Heart left ventricle (tissue), 16 donors: ENCODE measurements at regions not wholly inside any gene's neighbourhood (a gene's known extent, or its start where the extent isn't known, plus 50 kb on each side); places are given as distances from the start of the nearest gene placed in this dataset.

ENCODE experiments used
- ATAC-seq, 4 donors: fragments of 200-7000 bp; cut with Tn5 transposase; one replicate each; pipeline ENCODE4 v1.9.1; 2020 to 2022; ENCODE audit warnings: moderate library complexity in 4 of 4, mild to moderate bottlenecking in 3 of 4, moderate number of reproducible peaks in 1 of 4
- DNase-seq, 5 donors: peaks; one replicate each; pipeline ENCODE4 v3.0.0-alpha.2; 2020
- H3K27ac ChIP-seq, 12 donors: fragments of 200-600 bp; sonication (generic) in 4 of 12; one replicate each; pipeline versions ENCODE4 v1.5.0 to v1.8.0; 2016 to 2022; ENCODE audit warnings: mild to moderate bottlenecking in 2 of 12
- H3K27me3 ChIP-seq, 9 donors: fragments of 200-600 bp; sonication (generic) in 2 of 9; one replicate each; pipeline versions ENCODE4 v1.5.1 to v1.8.0; 2016 to 2022; ENCODE audit warnings: mild to moderate bottlenecking in 3 of 9
- H3K36me3 ChIP-seq, 9 donors: fragments of 200-600 bp; sonication (generic) in 2 of 9; one replicate each; pipeline versions ENCODE4 v1.5.0 to v1.8.0; 2018 to 2022; ENCODE audit warnings: mild to moderate bottlenecking in 2 of 9
- H3K4me1 ChIP-seq, 12 donors: fragments of 200-600 bp; sonication (generic) in 4 of 12; one replicate each; pipeline versions ENCODE4 v1.5.0 to v1.8.0; 2016 to 2022; ENCODE audit warnings: mild to moderate bottlenecking in 3 of 12
- H3K4me3 ChIP-seq, 12 donors: fragments of 200-600 bp; sonication (generic) in 4 of 12; one replicate each; pipeline versions ENCODE4 v1.5.0 to v1.8.0; 2017 to 2022; ENCODE audit warnings: mild to moderate bottlenecking in 9 of 12, moderate library complexity in 4 of 12
- H3K9me3 ChIP-seq, 12 donors: fragments of 200-600 bp; sonication (generic) in 4 of 12; one replicate each; pipeline versions ENCODE4 v1.5.0 to v1.8.0; 2016 to 2022; ENCODE audit warnings: mild to moderate bottlenecking in 1 of 12
- CTCF ChIP-seq, 12 donors: fragments of 200-600 bp; sonication (generic) in 4 of 12; IDR thresholded peaks; one replicate each; pipeline versions ENCODE4 v1.5.0 to v1.8.0; 2018 to 2022; ENCODE audit warnings: antibody characterized with exemption in 12 of 12, mild to moderate bottlenecking in 5 of 12
- POLR2A ChIP-seq, 2 donors: fragments of 450-650 bp; IDR thresholded peaks; one replicate each; pipeline ENCODE4 v1.6.1; 2017; ENCODE audit warnings: antibody characterized with exemption in 2 of 2, mild to moderate bottlenecking in 2 of 2, moderate library complexity in 2 of 2
- WGBS, 4 donors: extraction: QIAGEN DNeasy Blood & Tissue Kit in 2 of 4; methylation state at CpG; one replicate each; pipeline versions ENCODE4 v1.1.5 to v1.1.7; 2013 to 2018; 5-methylcytosine and 5-hydroxymethylcytosine counted together
- intact Hi-C, 10 donors: fragments of 100-400 bp; cut with DNase I; formaldehyde crosslinking; loops; one replicate each; pipeline versions ENCODE4 v1.11.1 to v1.14.2; 2022
- donor health status: ischemic (EF 13 %, LVEDD 7.1; RV severe dilation, severe dysfunction).
- donor health status: healthy with polysubstance abuse.
- donor health status: DM: no; HTN: yes; CAD: no.
- donor health status: DM: no; HTN: no; CAD: no.
- donor health status: ischemic (EF 25% LVEDD 6.9; RV normal size, moderate dysfunction).
- donor health status: ischemic (EF 25% LVEDD 5.7; RV mildly dilated, moderate dysfunction).
- donor health status: healthy.
- donor health status: DM: yes; HTN: yes; CAD: no.
- donor health status: ischemic (EF 35%, LVEDD 5.7; RV mildly dilated, moderate dysfunction).
- donor health status: nonischemic (EF 11% LVEDD 7.7; RV severe dilation, severe dysfunction).
- donor health status: DM: yes; HTN: yes; CAD: no.
- donor health status: PGD.
- donor health status: ischemic (EF 29% LVEDD 5.4; RV normal size, mild dysfunction).
- donor health status: nonischemic (EF 23%, LVEDD 6.1; RV moderate dilation, normal function).

- Histone ChIP-seq H3K9me3 (no peaks in the 10 kb centered on the region), H3K36me3 (no peaks in the 10 kb centered on the region), H3K4me1 (no peaks in the 10 kb centered on the region), H3K27me3 (no peaks in the 10 kb centered on the region), H3K4me3 (no peak overlapping the region), H3K27ac (no peak overlapping the region)
- no peak for TF ChIP-seq CTCF (IDR thresholded peaks at IDR 0.05)
- TF ChIP-seq POLR2A (IDR thresholded peaks at IDR 0.05), result no peak
- DNase-seq (no peak), ATAC-seq (no peak)
- 60 to 72% (median 64%) methylated on average over 2 of the region's 2 CpGs for WGBS, 4 donors
- intact Hi-C loops, result no loop called here
Observed at GRCh38 chr6:103570431-103570830, 1289.3 kb downstream of the HACE1 start.

GRCh38 chr6:103554911-103555310 is 1304.8 kb downstream of the HACE1 start:
- Histone ChIP-seq H3K4me3 (no peak overlapping the region), H3K27ac (no peak overlapping the region), H3K9me3 (peaks cover 0 to 5% (median 0%) of the 10 kb centered on the region in 12 donors), H3K36me3 (no peaks in the 10 kb centered on the region), H3K27me3 (no peaks in the 10 kb centered on the region), H3K4me1 (no peaks in the 10 kb centered on the region)
- ATAC-seq (no peak), DNase-seq (no peak)
- intact Hi-C loops, result no loop called here
- TF ChIP-seq CTCF (IDR thresholded peaks at IDR 0.05) (no peak), POLR2A (IDR thresholded peaks at IDR 0.05) (no peak)

GRCh38 chr6:103538381-103538780 is 1321.3 kb downstream of the HACE1 start:
- Histone ChIP-seq H3K4me3 (no peak overlapping the region), H3K36me3 (no peaks in the 10 kb centered on the region), H3K9me3 (no peaks in the 10 kb centered on the region), H3K27me3 (no peaks in the 10 kb centered on the region), H3K4me1 (no peaks in the 10 kb centered on the region), H3K27ac (no peak overlapping the region)
- intact Hi-C loops, result no loop called here
- DNase-seq (no peak), ATAC-seq (no peak)
- TF ChIP-seq POLR2A (IDR thresholded peaks at IDR 0.05) (no peak), CTCF (IDR thresholded peaks at IDR 0.05) (no peak)
- WGBS, 4 donors, result 56 to 75% (median 60%) methylated on average over 1 of the region's 1 CpG

GRCh38 chr6:103534814-103535213 is 1324.9 kb downstream of the HACE1 start:
- Histone ChIP-seq H3K27ac (no peak overlapping the region), H3K36me3 (no peaks in the 10 kb centered on the region), H3K9me3 (no peaks in the 10 kb centered on the region), H3K27me3 (no peaks in the 10 kb centered on the region), H3K4me1 (no peaks in the 10 kb centered on the region), H3K4me3 (no peak overlapping the region)
- intact Hi-C loops, result no loop called here
- TF ChIP-seq POLR2A (IDR thresholded peaks at IDR 0.05), result no peak
- no peak for TF ChIP-seq CTCF (IDR thresholded peaks at IDR 0.05)
- ATAC-seq (no peak), DNase-seq (no peak)
- 72 to 85% (median 74%) methylated on average over 2 of the region's 2 CpGs for WGBS, 4 donors
